Activated CD8-positive, alpha-beta T cell treated with anti-CD3 and anti-CD28 coated beads for 36 hours (primary cell): ENCODE measurements at regions not wholly inside any gene's neighbourhood (a gene's known extent, or its start where the extent isn't known, plus 50 kb on each side); places are given as distances from the start of the nearest gene placed in this dataset.

Source experiments
- ATAC-seq: fragments of 200-7000 bp; cut with Tn5 transposase; one replicate; pipeline ENCODE4 v1.10.0; 2021; ENCODE audit warnings: mild to moderate bottlenecking, moderate library complexity
- CTCF ChIA-PET: fragments of 350-600 bp; sonication (Branson Sonifier 250); formaldehyde crosslinking; loops from one replicate; lab custom pipeline; 2021; ENCODE audit warnings: antibody characterized with exemption; lab: Charles Lee
- POLR2A ChIA-PET: fragments of 350-600 bp; sonication (Branson Sonifier 250); formaldehyde crosslinking; loops from one replicate; lab custom pipeline; 2021; ENCODE audit warnings: antibody characterized with exemption; lab: Charles Lee
- DNase-seq: peaks from one replicate; pipeline ENCODE4 v3.0.0-alpha.2; 2020
- H3K27ac Mint-ChIP-seq: one replicate; pipeline ENCODE4 v1.8.0; 2021; ENCODE audit warnings: mild to moderate bottlenecking, mixed read lengths
- H3K27me3 Mint-ChIP-seq: one replicate; pipeline ENCODE4 v1.8.0; 2021; ENCODE audit warnings: mixed read lengths
- H3K36me3 Mint-ChIP-seq: one replicate; pipeline ENCODE4 v1.8.0; 2021; ENCODE audit warnings: low read depth, mixed read lengths
- H3K4me1 Mint-ChIP-seq: one replicate; pipeline ENCODE4 v1.8.0; 2021; ENCODE audit warnings: low read depth, mixed read lengths
- H3K4me3 Mint-ChIP-seq: one replicate; pipeline ENCODE4 v1.8.0; 2021; ENCODE audit warnings: mild to moderate bottlenecking, moderate library complexity, mixed read lengths
- H3K9me3 Mint-ChIP-seq: one replicate; pipeline ENCODE4 v1.8.0; 2021; ENCODE audit warnings: mixed read lengths
- intact Hi-C: fragments of 100-400 bp; cut with micrococcal nuclease; formaldehyde crosslinking; loops from one replicate; pipeline ENCODE4 v1.10.0; 2022
- TF ChIP-seq, protein P1 (sequence below): fragments of 200-600 bp; IDR thresholded peaks from one replicate; pipeline ENCODE4 v1.8.0; 2022; ENCODE audit warnings: antibody characterized with exemption, mild to moderate bottlenecking

GRCh38 chr15:70200511-70201424 is 103.1 kb upstream of the TLE3 start:
- no peak for ATAC-seq
- H3K27me3 Mint-ChIP-seq = no peaks in the 10 kb centered on the region
- no peak overlapping the region for H3K4me3 Mint-ChIP-seq
- CTCF ChIA-PET = no interaction called here
- intact Hi-C loops = no loop called here
- H3K27ac Mint-ChIP-seq = no peak overlapping the region
- no peaks in the 10 kb centered on the region for H3K9me3 Mint-ChIP-seq
- H3K4me1 Mint-ChIP-seq = no peaks in the 10 kb centered on the region
- DNase-seq = no peak
- POLR2A ChIA-PET = interaction anchor here (1.1 kb wide), 1 partner anchor 14 kb away, joined by 4 read pairs; no protein-coding TSS in a partner anchor
- H3K36me3 Mint-ChIP-seq = no peaks in the 10 kb centered on the region
- TF ChIP-seq, protein P1, sequence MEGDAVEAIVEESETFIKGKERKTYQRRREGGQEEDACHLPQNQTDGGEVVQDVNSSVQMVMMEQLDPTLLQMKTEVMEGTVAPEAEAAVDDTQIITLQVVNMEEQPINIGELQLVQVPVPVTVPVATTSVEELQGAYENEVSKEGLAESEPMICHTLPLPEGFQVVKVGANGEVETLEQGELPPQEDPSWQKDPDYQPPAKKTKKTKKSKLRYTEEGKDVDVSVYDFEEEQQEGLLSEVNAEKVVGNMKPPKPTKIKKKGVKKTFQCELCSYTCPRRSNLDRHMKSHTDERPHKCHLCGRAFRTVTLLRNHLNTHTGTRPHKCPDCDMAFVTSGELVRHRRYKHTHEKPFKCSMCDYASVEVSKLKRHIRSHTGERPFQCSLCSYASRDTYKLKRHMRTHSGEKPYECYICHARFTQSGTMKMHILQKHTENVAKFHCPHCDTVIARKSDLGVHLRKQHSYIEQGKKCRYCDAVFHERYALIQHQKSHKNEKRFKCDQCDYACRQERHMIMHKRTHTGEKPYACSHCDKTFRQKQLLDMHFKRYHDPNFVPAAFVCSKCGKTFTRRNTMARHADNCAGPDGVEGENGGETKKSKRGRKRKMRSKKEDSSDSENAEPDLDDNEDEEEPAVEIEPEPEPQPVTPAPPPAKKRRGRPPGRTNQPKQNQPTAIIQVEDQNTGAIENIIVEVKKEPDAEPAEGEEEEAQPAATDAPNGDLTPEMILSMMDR = no peak

DNA sequence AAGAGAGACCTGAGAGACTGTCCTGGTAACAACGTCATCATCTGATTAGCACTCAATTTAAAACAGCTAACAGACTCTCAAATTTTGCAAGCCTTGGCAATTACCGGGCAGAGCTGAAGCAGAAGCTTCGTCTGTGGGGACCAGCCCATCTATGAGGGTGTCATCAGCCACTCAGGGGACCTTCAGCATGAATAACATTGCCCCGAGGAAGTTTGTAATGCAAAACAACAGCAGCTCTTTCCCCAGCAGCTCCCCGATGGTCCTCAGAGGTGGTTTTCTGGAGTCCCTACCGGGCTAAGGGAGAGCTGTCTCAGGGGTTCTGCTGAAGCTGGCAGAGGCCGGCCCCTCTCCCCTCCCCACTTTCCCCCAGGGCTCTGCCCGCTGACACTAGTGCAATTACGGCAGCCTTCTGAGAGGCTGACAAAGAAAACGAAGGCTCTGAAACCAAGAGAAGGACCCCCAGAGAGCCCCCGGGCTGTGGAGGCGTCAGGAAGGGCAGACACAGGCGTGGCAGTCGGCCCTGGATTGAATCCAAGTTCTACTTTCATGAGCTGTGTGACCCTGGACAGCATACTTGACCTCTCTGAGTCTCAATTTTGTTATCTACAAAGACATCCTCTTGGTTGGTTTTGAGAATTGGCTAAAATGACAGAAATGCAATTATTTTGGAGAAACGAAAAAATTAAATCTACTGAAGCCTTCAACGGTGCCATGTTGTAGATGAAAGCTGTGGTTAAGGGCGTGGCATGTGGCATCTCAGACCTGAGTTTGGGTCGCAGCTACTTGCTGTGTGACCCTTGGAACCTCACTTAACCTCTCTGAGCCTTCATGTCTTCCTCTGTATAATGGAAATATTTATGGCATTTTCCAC is 102.1 kb upstream of the TLE3 start:
- CTCF ChIA-PET = no interaction called here
- intact Hi-C loops = no loop called here

DNA sequence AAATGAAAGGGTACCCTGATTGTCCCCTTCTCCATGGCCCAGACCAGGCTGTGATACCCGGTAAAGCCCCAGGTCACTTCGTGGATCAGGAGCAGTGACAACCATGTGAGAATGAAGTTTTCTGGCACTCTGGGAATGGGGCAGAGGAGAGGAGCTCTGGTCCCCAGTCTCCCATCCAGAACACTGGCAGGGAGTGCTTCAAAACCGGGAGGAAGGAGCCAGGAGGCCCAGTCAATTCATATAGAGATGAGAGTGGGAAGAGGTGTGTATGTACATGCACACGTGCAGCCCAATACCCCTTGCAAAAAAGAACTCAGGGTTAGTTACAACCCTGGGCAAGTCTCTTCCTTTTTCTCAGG is 101.4 kb upstream of the TLE3 start:
- no peaks in the 10 kb centered on the region for H3K4me1 Mint-ChIP-seq
- intact Hi-C loops = no loop called here
- no peaks in the 10 kb centered on the region for H3K9me3 Mint-ChIP-seq
- TF ChIP-seq, protein P1 = no peak
- H3K27ac Mint-ChIP-seq = no peak overlapping the region
- no peaks in the 10 kb centered on the region for H3K36me3 Mint-ChIP-seq
- H3K4me3 Mint-ChIP-seq = no peak overlapping the region
- no peak for DNase-seq
- no peak for ATAC-seq
- CTCF ChIA-PET = no interaction called here
- no peaks in the 10 kb centered on the region for H3K27me3 Mint-ChIP-seq
- POLR2A ChIA-PET = no interaction called here

More for the DNA sequence above, 102.1 kb upstream of the TLE3 start:
- DNase-seq = no peak
- Mint-ChIP-seq H3K9me3 (no peaks in the 10 kb centered on the region), H3K36me3 (no peaks in the 10 kb centered on the region), H3K4me1 (no peaks in the 10 kb centered on the region), H3K27me3 (no peaks in the 10 kb centered on the region), H3K27ac (no peak overlapping the region), H3K4me3 (no peak overlapping the region)
- POLR2A ChIA-PET = no interaction called here
- no peak for ATAC-seq
- TF ChIP-seq, protein P1 = no peak

DNA sequence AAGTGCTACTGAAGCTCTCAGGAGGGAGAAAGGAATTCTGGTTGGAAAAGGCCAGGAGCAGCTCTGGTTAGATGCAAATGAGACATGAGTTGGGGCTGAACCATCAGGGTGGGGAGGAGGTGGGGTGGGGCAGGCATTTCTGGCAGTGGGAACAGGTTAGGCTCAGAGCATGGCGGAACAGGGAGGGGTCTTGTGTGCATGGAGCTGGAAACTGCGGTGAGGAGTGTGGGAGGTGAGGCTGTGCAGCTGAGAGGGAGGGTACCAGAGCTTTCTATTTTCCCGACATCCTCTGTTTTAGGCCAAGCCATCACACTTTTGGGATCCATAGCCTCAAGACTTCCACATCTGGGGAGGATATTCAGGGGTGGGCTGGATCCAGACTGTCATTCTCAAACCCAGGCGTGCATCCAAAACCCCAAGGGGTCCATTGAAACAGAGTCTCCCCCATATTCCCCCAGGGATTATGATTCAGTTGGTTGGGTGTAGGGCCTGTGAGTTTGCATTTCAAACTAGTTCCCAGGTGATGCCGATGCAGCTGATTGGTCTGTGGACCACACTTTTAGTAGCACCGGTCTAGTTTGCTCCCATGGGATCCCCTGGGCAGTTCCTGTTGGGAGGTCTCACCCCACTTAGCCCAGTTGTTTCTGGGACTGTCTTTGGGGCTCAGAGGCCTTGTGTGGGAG is 100.9 kb upstream of the TLE3 start:
- intact Hi-C loops = no loop called here
- no peak overlapping the region for H3K27ac Mint-ChIP-seq
- DNase-seq (no peak), ATAC-seq (no peak)
- no peaks in the 10 kb centered on the region for H3K27me3 Mint-ChIP-seq
- ChIA-PET CTCF (no interaction called here), POLR2A (no interaction called here)
- no peaks in the 10 kb centered on the region for H3K4me1 Mint-ChIP-seq
- H3K36me3 Mint-ChIP-seq = no peaks in the 10 kb centered on the region
- H3K4me3 Mint-ChIP-seq = no peak overlapping the region
- TF ChIP-seq, protein P1 = no peak
- no peaks in the 10 kb centered on the region for H3K9me3 Mint-ChIP-seq
